Activated CD4-positive, alpha-beta T cell treated with anti-CD3 and anti-CD28 coated beads, Interleukin-2, amount 50 U/mL, for 1 hour (primary cell): ENCODE measurements at regions not wholly inside any gene's neighbourhood (a gene's known extent, or its start where the extent isn't known, plus 50 kb on each side); places are given as distances from the start of the nearest gene placed in this dataset.

Experiments
- DNase-seq: peaks from one replicate; pipeline ENCODE4 v3.0.0-alpha.2; 2020

GRCh38 chr10:78899996-78900714 is 168.6 kb upstream of the ZMIZ1 start:
- DNase-seq = no peak

GRCh38 chr10:78900715-78901430 is 167.9 kb upstream of the ZMIZ1 start:
- no peak for DNase-seq

- DNase-seq = no peak
Measured at GRCh38 chr10:78901694-78902093, 167.1 kb upstream of the ZMIZ1 start.

GRCh38 chr10:78902815-78903214 is 166.0 kb upstream of the ZMIZ1 start:
- DNase-seq = no peak

GRCh38 chr10:78903341-78903940 is 165.3 kb upstream of the ZMIZ1 start:
- DNase-seq = no peak

GRCh38 chr10:78904196-78904595 is 164.6 kb upstream of the ZMIZ1 start:
- no peak for DNase-seq

- no peak for DNase-seq
Measured at GRCh38 chr10:78905015-78905956, 163.5 kb upstream of the ZMIZ1 start.

GRCh38 chr10:78905957-78906308 is 162.8 kb upstream of the ZMIZ1 start:
- DNase-seq = no peak

- DNase-seq = no peak
Measured at GRCh38 chr10:78906734-78907390, 161.9 kb upstream of the ZMIZ1 start.

GRCh38 chr10:78907551-78908211 is 161.1 kb upstream of the ZMIZ1 start:
- no peak for DNase-seq

- no peak for DNase-seq
Measured at GRCh38 chr10:78909221-78909620, 159.5 kb upstream of the ZMIZ1 start.

- DNase-seq = no peak
Measured at GRCh38 chr10:78910021-78910420, 158.7 kb upstream of the ZMIZ1 start.

GRCh38 chr10:78910476-78910875 is 158.3 kb upstream of the ZMIZ1 start:
- no peak for DNase-seq

GRCh38 chr10:78910886-78911285 is 157.9 kb upstream of the ZMIZ1 start:
- DNase-seq = no peak

GRCh38 chr10:78911533-78912340 is 157.0 kb upstream of the ZMIZ1 start:
- no peak for DNase-seq

GRCh38 chr10:78912361-78913218 is 156.2 kb upstream of the ZMIZ1 start:
- DNase-seq = no peak

- DNase-seq = no peak
Measured at GRCh38 chr10:78913219-78914059, 155.3 kb upstream of the ZMIZ1 start.

GRCh38 chr10:78914060-78914378 is 154.7 kb upstream of the ZMIZ1 start:
- no peak for DNase-seq

GRCh38 chr10:78914502-78915189 is 154.1 kb upstream of the ZMIZ1 start:
- no peak for DNase-seq
